HG02852 (cell line): ENCODE measurements at regions not wholly inside any gene's neighbourhood (a gene's known extent, or its start where the extent isn't known, plus 50 kb on each side); places are given as distances from the start of the nearest gene placed in this dataset.
"Not testable (repeated sequence)": the region's sequence is repeated elsewhere in the genome, so short reads cannot be mapped to it uniquely, and the experiment has no call there.

ENCODE experiments used
- ATAC-seq: cut with Tn5 transposase; IDR thresholded peaks from one replicate; pipeline ENCODE4 v1.9.1; 2021; ENCODE audit warnings: mild to moderate bottlenecking, moderate library complexity; ENCODE audit not compliant: unreplicated experiment

- no peak for ATAC-seq
These were observed 310.0 kb downstream of the SHQ1 start for GRCh38 chr3:72538070-72538745.

- ATAC-seq = no peak
These were observed 310.8 kb downstream of the SHQ1 start for GRCh38 chr3:72537448-72537847.

- no peak for ATAC-seq
These were observed 311.4 kb downstream of the SHQ1 start for GRCh38 chr3:72536878-72537267.

- ATAC-seq = no peak
These were observed 311.9 kb downstream of the SHQ1 start for GRCh38 chr3:72536206-72536877.

GRCh38 chr3:72535772-72536171, 312.5 kb downstream of the SHQ1 start:
- no peak for ATAC-seq

- ATAC-seq = no peak
These were observed 314.4 kb downstream of the SHQ1 start for GRCh38 chr3:72533591-72534473.

- no peak for ATAC-seq
These were observed 317.8 kb downstream of the SHQ1 start for GRCh38 chr3:72530426-72530825.

- ATAC-seq = no peak
These were observed 319.2 kb downstream of the SHQ1 start for GRCh38 chr3:72529081-72529480.

GRCh38 chr3:72523429-72524151, 324.7 kb downstream of the SHQ1 start:
- peak; percentile 85 for ATAC-seq

GRCh38 chr3:72520690-72521308, 327.4 kb downstream of the SHQ1 start:
- peak; percentile 67 for ATAC-seq

GRCh38 chr3:72519946-72520604, 328.2 kb downstream of the SHQ1 start:
- no peak for ATAC-seq

- no peak for ATAC-seq
These were observed 330.3 kb downstream of the SHQ1 start for GRCh38 chr3:72517921-72518424.

- no peak for ATAC-seq
These were observed 330.9 kb downstream of the SHQ1 start for GRCh38 chr3:72517336-72517735.

GRCh38 chr3:72516361-72516760, 331.9 kb downstream of the SHQ1 start:
- no peak for ATAC-seq

- ATAC-seq = no peak
These were observed 332.3 kb downstream of the SHQ1 start for GRCh38 chr3:72515941-72516340.

GRCh38 chr3:72515281-72515680, 333.0 kb downstream of the SHQ1 start:
- no peak for ATAC-seq

GRCh38 chr3:72510247-72510646, 338.0 kb downstream of the SHQ1 start:
- no peak for ATAC-seq

GRCh38 chr3:72505539-72506405, 342.5 kb downstream of the SHQ1 start:
- no peak for ATAC-seq

GRCh38 chr3:72497501-72497900, 350.7 kb downstream of the SHQ1 start:
- not testable (repeated sequence) for ATAC-seq
